Heart left ventricle (tissue), 16 donors: ENCODE measurements at regions not wholly inside any gene's neighbourhood (a gene's known extent, or its start where the extent isn't known, plus 50 kb on each side); places are given as distances from the start of the nearest gene placed in this dataset.

Source experiments
- ATAC-seq, 4 donors: fragments of 200-7000 bp; cut with Tn5 transposase; one replicate each; pipeline ENCODE4 v1.9.1; 2020 to 2022; ENCODE audit warnings: moderate library complexity in 4 of 4, mild to moderate bottlenecking in 3 of 4, moderate number of reproducible peaks in 1 of 4
- DNase-seq, 5 donors: peaks; one replicate each; pipeline ENCODE4 v3.0.0-alpha.2; 2020
- H3K27ac ChIP-seq, 12 donors: fragments of 200-600 bp; sonication (generic) in 4 of 12; one replicate each; pipeline versions ENCODE4 v1.5.0 to v1.8.0; 2016 to 2022; ENCODE audit warnings: mild to moderate bottlenecking in 2 of 12
- H3K27me3 ChIP-seq, 9 donors: fragments of 200-600 bp; sonication (generic) in 2 of 9; one replicate each; pipeline versions ENCODE4 v1.5.1 to v1.8.0; 2016 to 2022; ENCODE audit warnings: mild to moderate bottlenecking in 3 of 9
- H3K36me3 ChIP-seq, 9 donors: fragments of 200-600 bp; sonication (generic) in 2 of 9; one replicate each; pipeline versions ENCODE4 v1.5.0 to v1.8.0; 2018 to 2022; ENCODE audit warnings: mild to moderate bottlenecking in 2 of 9
- H3K4me1 ChIP-seq, 12 donors: fragments of 200-600 bp; sonication (generic) in 4 of 12; one replicate each; pipeline versions ENCODE4 v1.5.0 to v1.8.0; 2016 to 2022; ENCODE audit warnings: mild to moderate bottlenecking in 3 of 12
- H3K4me3 ChIP-seq, 12 donors: fragments of 200-600 bp; sonication (generic) in 4 of 12; one replicate each; pipeline versions ENCODE4 v1.5.0 to v1.8.0; 2017 to 2022; ENCODE audit warnings: mild to moderate bottlenecking in 9 of 12, moderate library complexity in 4 of 12
- H3K9me3 ChIP-seq, 12 donors: fragments of 200-600 bp; sonication (generic) in 4 of 12; one replicate each; pipeline versions ENCODE4 v1.5.0 to v1.8.0; 2016 to 2022; ENCODE audit warnings: mild to moderate bottlenecking in 1 of 12
- CTCF ChIP-seq, 12 donors: fragments of 200-600 bp; sonication (generic) in 4 of 12; IDR thresholded peaks; one replicate each; pipeline versions ENCODE4 v1.5.0 to v1.8.0; 2018 to 2022; ENCODE audit warnings: antibody characterized with exemption in 12 of 12, mild to moderate bottlenecking in 5 of 12
- POLR2A ChIP-seq, 2 donors: fragments of 450-650 bp; IDR thresholded peaks; one replicate each; pipeline ENCODE4 v1.6.1; 2017; ENCODE audit warnings: antibody characterized with exemption in 2 of 2, mild to moderate bottlenecking in 2 of 2, moderate library complexity in 2 of 2
- WGBS, 4 donors: extraction: QIAGEN DNeasy Blood & Tissue Kit in 2 of 4; methylation state at CpG; one replicate each; pipeline versions ENCODE4 v1.1.5 to v1.1.7; 2013 to 2018; 5-methylcytosine and 5-hydroxymethylcytosine counted together
- intact Hi-C, 10 donors: fragments of 100-400 bp; cut with DNase I; formaldehyde crosslinking; loops; one replicate each; pipeline versions ENCODE4 v1.11.1 to v1.14.2; 2022
- donor health status: ischemic (EF 13 %, LVEDD 7.1; RV severe dilation, severe dysfunction).
- donor health status: healthy with polysubstance abuse.
- donor health status: DM: no; HTN: yes; CAD: no.
- donor health status: DM: no; HTN: no; CAD: no.
- donor health status: ischemic (EF 25% LVEDD 6.9; RV normal size, moderate dysfunction).
- donor health status: ischemic (EF 25% LVEDD 5.7; RV mildly dilated, moderate dysfunction).
- donor health status: healthy.
- donor health status: DM: yes; HTN: yes; CAD: no.
- donor health status: ischemic (EF 35%, LVEDD 5.7; RV mildly dilated, moderate dysfunction).
- donor health status: nonischemic (EF 11% LVEDD 7.7; RV severe dilation, severe dysfunction).
- donor health status: DM: yes; HTN: yes; CAD: no.
- donor health status: PGD.
- donor health status: ischemic (EF 29% LVEDD 5.4; RV normal size, mild dysfunction).
- donor health status: nonischemic (EF 23%, LVEDD 6.1; RV moderate dilation, normal function).

GRCh38 chr1:219817914-219818313, 110.4 kb downstream of the SLC30A10 start:
- peaks cover 0 to 3% (median 0%) of the 10 kb centered on the region in 9 donors for H3K27me3 ChIP-seq
- no peak for ATAC-seq
- DNase-seq: no peak
- H3K27ac ChIP-seq: no peak overlapping the region
- intact Hi-C loops: loop anchor here in 8 of 10 donors (2.0 to 10.0 kb wide), 8 partner anchors 153 to 1493 kb away; no protein-coding TSS in a partner anchor
- no peak for TF ChIP-seq POLR2A (IDR thresholded peaks at IDR 0.05)
- no peak for TF ChIP-seq CTCF (IDR thresholded peaks at IDR 0.05)
- H3K4me1 ChIP-seq: peaks cover 0 to under 1% (median 0%) of the 10 kb centered on the region in 12 donors
- no peaks in the 10 kb centered on the region for H3K9me3 ChIP-seq
- no peak overlapping the region for H3K4me3 ChIP-seq
- WGBS, 4 donors: 56 to 72% (median 66%) methylated on average over 2 of the region's 2 CpGs
- no peaks in the 10 kb centered on the region for H3K36me3 ChIP-seq

DNA sequence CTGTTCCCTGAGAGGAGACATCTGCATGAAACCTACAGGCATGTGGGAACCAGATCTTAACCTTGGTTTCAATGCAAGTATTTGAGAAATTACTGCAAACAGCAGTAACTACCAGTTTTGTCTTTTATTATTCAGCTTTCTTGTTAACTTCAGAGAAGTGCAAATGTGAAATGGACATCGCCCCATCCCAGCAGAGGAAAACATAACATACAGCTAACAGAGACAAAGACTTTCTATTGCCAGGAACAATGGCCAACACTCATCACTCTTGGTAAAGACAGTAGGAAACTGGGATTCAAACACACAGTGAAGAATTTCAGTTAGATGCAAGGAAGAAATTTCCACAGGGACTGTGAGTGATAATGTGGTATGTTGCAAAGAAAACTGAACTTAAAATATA, 115.1 kb downstream of the SLC30A10 start:
- H3K4me1 ChIP-seq: peaks cover 0 to 9% (median 0%) of the 10 kb centered on the region in 12 donors
- no peaks in the 10 kb centered on the region for H3K9me3 ChIP-seq
- DNase-seq (no peak), ATAC-seq (no peak)
- no peak overlapping the region for H3K4me3 ChIP-seq
- H3K27ac ChIP-seq: no peak overlapping the region
- 70 to 83% (median 78%) methylated on average over 1 of the region's 1 CpG for WGBS, 4 donors
- H3K27me3 ChIP-seq: peaks cover 0 to 3% (median 0%) of the 10 kb centered on the region in 9 donors
- intact Hi-C loops: loop anchor here in 8 of 10 donors (2.0 to 10.0 kb wide), 13 partner anchors 148 to 1488 kb away; no protein-coding TSS in a partner anchor
- TF ChIP-seq POLR2A (IDR thresholded peaks at IDR 0.05): no peak
- no peak for TF ChIP-seq CTCF (IDR thresholded peaks at IDR 0.05)
- H3K36me3 ChIP-seq: no peaks in the 10 kb centered on the region

DNA sequence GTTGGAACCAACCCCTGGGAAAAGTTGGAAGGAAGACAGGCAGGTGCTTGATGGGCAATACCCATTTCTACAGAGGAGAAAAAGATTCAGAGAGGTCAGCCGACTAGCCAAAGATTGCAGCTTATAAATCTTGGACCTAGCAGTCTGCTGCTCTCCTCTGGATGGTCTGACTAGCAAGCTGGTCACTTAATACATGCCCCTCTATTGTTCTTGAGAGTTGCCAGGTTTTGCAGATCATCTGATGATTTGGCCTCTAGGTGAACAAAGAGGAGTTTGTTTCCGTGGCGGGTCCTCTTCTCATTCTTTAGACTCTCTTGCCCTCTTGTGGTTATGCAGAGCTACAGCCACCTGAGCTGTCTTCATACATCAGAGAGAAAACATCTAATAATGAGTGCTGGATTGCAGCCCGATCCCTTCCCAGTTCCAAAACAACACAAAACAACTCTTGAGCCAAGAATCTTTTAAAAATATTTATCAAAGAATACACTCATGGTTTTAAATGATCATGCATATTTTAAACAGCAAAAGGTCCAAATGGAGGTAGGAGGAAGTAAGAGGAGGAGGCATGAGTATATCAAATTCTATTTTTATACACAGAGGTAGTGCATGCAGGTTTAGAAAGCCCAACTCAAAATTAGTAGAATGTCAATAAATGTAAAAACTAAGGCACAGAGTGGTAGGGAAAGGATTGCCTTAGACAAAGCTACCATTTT, 115.7 kb downstream of the SLC30A10 start:
- intact Hi-C loops: loop anchor here in 8 of 10 donors (2.0 to 10.0 kb wide), 13 partner anchors 148 to 1488 kb away; no protein-coding TSS in a partner anchor

More for the DNA sequence above, 115.7 kb downstream of the SLC30A10 start:
- WGBS, 4 donors: 18 to 21% (median 21%) methylated on average over 4 of the region's 4 CpGs
- Histone ChIP-seq H3K9me3 (no peaks in the 10 kb centered on the region), H3K4me3 (no peak overlapping the region), H3K27ac (no peak overlapping the region), H3K36me3 (no peaks in the 10 kb centered on the region), H3K27me3 (peaks cover 0 to 3% (median 0%) of the 10 kb centered on the region in 9 donors), H3K4me1 (peaks cover 0 to 9% (median 0%) of the 10 kb centered on the region in 12 donors)
- DNase-seq: peak in 2 of 5 donors; percentile 22 to 40
- peak in 3 of 4 donors; percentile 78 to 92 (median 82) for ATAC-seq
- TF ChIP-seq POLR2A (IDR thresholded peaks at IDR 0.05): no peak
- peak; percentile 57 to 85 (median 82) for TF ChIP-seq CTCF (IDR thresholded peaks at IDR 0.05)
